DND-41 (cell line): ENCODE measurements at regions not wholly inside any gene's neighbourhood (a gene's known extent, or its start where the extent isn't known, plus 50 kb on each side); places are given as distances from the start of the nearest gene placed in this dataset.

ENCODE experiments used
- ATAC-seq: fragments of 200-7000 bp; cut with Tn5 transposase; 3 replicates; pipeline ENCODE4 v1.9.1; 2021; ENCODE audit warnings: low read depth; ENCODE audit not compliant: insufficient read depth
- DNase-seq: peaks from one replicate; pipeline ENCODE4 v3.0.0-alpha.2; 2020
- H2AFZ ChIP-seq: 2 replicates; pipeline ENCODE4 v1.6.0; 2012; ENCODE audit warnings: low read depth, low read length
- H3K27ac ChIP-seq: 2 replicates; pipeline ENCODE4 v1.5.1; 2012; ENCODE audit warnings: low read length, inconsistent platforms
- H3K27me3 ChIP-seq: fragments of 200-600 bp; sonication (generic); 2 replicates; pipeline ENCODE4 v1.6.0; 2012; ENCODE audit warnings: low read length, mild to moderate bottlenecking, inconsistent platforms; ENCODE audit not compliant: insufficient read depth, poor library complexity
- H3K36me3 ChIP-seq: 2 replicates; pipeline ENCODE4 v1.5.1; 2012; ENCODE audit warnings: low read length, inconsistent platforms; ENCODE audit not compliant: insufficient read depth
- H3K4me1 ChIP-seq: 2 replicates; pipeline ENCODE4 v1.5.1; 2012; ENCODE audit warnings: mild to moderate bottlenecking, low read length; ENCODE audit not compliant: insufficient read depth
- H3K4me2 ChIP-seq: 2 replicates; pipeline ENCODE4 v1.6.0; 2012; ENCODE audit warnings: mild to moderate bottlenecking, moderate library complexity, low read length, inconsistent platforms; ENCODE audit not compliant: insufficient read depth
- H3K4me3 ChIP-seq, 2 experiments: fragments of 200-600 bp in 1 of 2; shearing (Covaris generic) in 1 of 2; 2 replicates each; pipeline ENCODE4 v1.5.1; 2012 to 2016; ENCODE audit warnings: inconsistent platforms in 2 of 2, low read length in 2 of 2, mild to moderate bottlenecking in 2 of 2, low read depth in 1 of 2, moderate library complexity in 1 of 2
- H3K79me2 ChIP-seq: 2 replicates; pipeline ENCODE4 v1.6.0; 2012; ENCODE audit warnings: low read length, inconsistent platforms; ENCODE audit not compliant: insufficient read depth
- H3K9ac ChIP-seq: 2 replicates; pipeline ENCODE4 v1.6.0; 2012; ENCODE audit warnings: low read depth, mild to moderate bottlenecking, inconsistent platforms, low read length, moderate library complexity
- H3K9me3 ChIP-seq: 2 replicates; pipeline ENCODE4 v1.5.1; 2012; ENCODE audit warnings: low read length, moderate library complexity, mild to moderate bottlenecking, inconsistent platforms; ENCODE audit not compliant: insufficient read depth, severe bottlenecking
- H4K20me1 ChIP-seq: 2 replicates; pipeline ENCODE4 v1.6.0; 2012; ENCODE audit warnings: low read length; ENCODE audit not compliant: insufficient read depth
- CTCF ChIP-seq: IDR thresholded peaks from 2 replicates; pipeline ENCODE4 v1.5.1; 2012; ENCODE audit warnings: borderline replicate concordance, low read length, moderate library complexity, mild to moderate bottlenecking; ENCODE audit not compliant: poor library complexity, severe bottlenecking; ENCODE audit errors: extremely low read depth
- EZH2 ChIP-seq: IDR thresholded peaks from 3 replicates; pipeline ENCODE4 v1.6.1; 2012; ENCODE audit warnings: borderline replicate concordance, low read depth, mild to moderate bottlenecking, moderate library complexity, low read length, inconsistent platforms; ENCODE audit not compliant: severe bottlenecking

DNA sequence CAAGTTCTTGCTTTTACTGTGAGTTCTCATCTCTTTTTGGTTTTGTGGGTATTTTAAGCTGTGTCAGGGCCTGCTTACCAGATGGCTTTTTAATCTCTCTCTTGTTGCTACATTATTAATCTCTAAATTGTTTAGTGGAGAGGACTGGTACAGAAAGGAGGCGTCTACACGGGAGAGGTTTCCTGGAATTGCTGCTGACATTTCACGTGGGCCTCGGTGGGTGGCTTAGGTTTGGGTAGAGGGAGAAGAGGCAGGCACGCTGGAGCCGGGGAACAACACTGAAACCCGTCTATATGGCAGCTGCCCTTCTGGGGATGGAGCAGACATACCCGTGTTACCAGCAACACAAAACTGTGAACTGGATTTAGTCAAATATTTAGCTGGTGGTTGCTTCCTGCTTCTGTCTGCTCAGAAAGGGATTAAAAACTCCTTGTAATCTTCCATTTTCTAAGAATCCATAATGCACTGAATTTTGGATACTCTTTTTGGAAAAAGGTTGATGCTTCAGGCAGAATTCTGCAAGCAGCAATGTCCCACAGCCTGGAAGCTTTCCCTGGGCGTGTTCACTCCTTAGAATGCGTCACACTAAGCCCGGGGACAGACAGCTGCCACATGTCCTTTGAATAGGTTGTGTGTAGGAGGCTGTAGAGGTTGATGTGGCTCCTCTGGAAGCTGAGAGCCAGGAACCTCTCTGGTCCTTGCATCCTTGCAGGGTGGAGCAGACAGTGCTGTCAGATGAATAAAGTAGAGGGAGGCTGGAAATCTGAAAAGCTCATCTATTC is 199.8 kb upstream of the GATB start:
- H3K27ac ChIP-seq: no peak overlapping the region
- no peaks in the 10 kb centered on the region for H3K4me1 ChIP-seq
- ATAC-seq (no peak), DNase-seq (no peak)
- no peak overlapping the region for H3K4me2 ChIP-seq
- H4K20me1 ChIP-seq: no peaks in the 10 kb centered on the region
- no peak overlapping the region for H3K9ac ChIP-seq
- H3K9me3 ChIP-seq: no peaks in the 10 kb centered on the region
- TF ChIP-seq EZH2 (no peak), CTCF (no peak)
- H3K27me3 ChIP-seq: no peaks in the 10 kb centered on the region
- H3K79me2 ChIP-seq: no peaks in the 10 kb centered on the region
- no peaks in the 10 kb centered on the region for H3K36me3 ChIP-seq
- no peak overlapping the region for H3K4me3 ChIP-seq
- H2AFZ ChIP-seq: no peak overlapping the region

DNA sequence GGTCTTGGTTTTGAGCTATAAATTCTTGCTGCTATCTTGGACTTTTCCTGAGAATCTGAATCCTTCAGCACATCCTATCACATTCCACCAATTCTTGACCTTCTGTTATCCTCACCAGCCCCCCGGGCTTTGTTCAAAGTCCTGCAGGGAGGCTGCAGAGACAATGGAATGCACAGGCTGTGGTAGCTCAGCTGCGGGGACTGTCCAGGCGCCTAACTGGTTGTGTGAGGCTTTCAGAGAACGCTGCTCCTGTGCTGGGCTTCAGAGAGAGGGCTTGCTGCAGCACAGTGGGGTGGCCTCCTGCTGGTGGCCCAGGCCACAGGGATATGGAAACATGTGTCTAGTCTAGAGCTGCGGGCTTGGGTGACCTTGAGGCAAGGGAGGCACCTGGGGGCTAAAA is 196.3 kb upstream of the GATB start:
- H3K4me2 ChIP-seq: no peak overlapping the region
- H3K79me2 ChIP-seq: no peaks in the 10 kb centered on the region
- peak overlapping the region; percentile 45; the same call in 1 of the 2 replicates for H2AFZ ChIP-seq
- no peaks in the 10 kb centered on the region for H3K9me3 ChIP-seq
- no peaks in the 10 kb centered on the region for H3K27me3 ChIP-seq
- no peaks in the 10 kb centered on the region for H4K20me1 ChIP-seq
- no peaks in the 10 kb centered on the region for H3K36me3 ChIP-seq
- H3K4me1 ChIP-seq: no peaks in the 10 kb centered on the region
- ATAC-seq (no peak), DNase-seq (no peak)
- H3K9ac ChIP-seq: no peak overlapping the region
- H3K4me3 ChIP-seq: no peak overlapping the region
- TF ChIP-seq EZH2 (no peak), CTCF (no peak)
- no peak overlapping the region for H3K27ac ChIP-seq

DNA sequence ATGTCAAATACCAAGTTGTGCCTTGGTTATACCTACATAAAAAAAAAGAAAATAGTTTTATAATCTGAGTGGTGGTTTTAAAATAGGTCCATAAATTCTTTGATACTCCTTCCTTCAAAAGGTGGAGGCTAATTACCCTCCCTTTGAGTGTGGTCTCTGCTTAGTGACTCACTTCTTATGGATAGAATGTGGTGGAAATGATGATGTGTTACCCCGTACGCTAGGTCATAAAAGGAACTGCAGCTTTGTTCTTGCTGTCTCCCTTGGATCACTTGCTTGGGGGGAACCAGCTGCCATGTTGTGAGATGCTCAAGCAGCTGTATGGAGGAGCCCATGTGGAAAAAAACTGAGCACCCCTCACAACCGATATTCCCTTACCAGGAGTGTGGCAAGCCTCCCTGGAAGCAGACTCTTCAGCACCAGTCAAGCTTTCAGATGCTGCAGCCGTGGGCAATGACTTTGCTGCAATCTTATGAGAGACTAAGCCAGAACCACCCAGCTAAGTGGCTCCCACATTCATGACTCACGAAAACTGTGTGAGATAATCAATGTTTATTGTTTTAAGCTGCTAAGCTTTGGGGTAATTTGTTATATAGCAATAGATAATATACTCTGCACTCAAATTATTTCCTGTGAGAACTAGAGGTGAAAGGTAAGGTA is 195.0 kb upstream of the GATB start:
- no peaks in the 10 kb centered on the region for H3K36me3 ChIP-seq
- TF ChIP-seq CTCF: no peak
- TF ChIP-seq EZH2: no peak
- H3K4me1 ChIP-seq: no peaks in the 10 kb centered on the region
- H2AFZ ChIP-seq: no peak overlapping the region
- no peak overlapping the region for H3K9ac ChIP-seq
- ATAC-seq (no peak), DNase-seq (no peak)
- H3K79me2 ChIP-seq: no peaks in the 10 kb centered on the region
- H3K4me2 ChIP-seq: no peak overlapping the region
- H3K4me3 ChIP-seq: no peak overlapping the region
- no peaks in the 10 kb centered on the region for H4K20me1 ChIP-seq
- H3K9me3 ChIP-seq: no peaks in the 10 kb centered on the region
- H3K27me3 ChIP-seq: no peaks in the 10 kb centered on the region
- H3K27ac ChIP-seq: no peak overlapping the region
